Mucosa of gallbladder (tissue), 1 donor: ENCODE measurements at regions not wholly inside any gene's neighbourhood (a gene's known extent, or its start where the extent isn't known, plus 50 kb on each side); places are given as distances from the start of the nearest gene placed in this dataset.

ENCODE experiments used
- DNase-seq: peaks from one replicate; pipeline ENCODE4 v3.0.0-alpha.2; 2020; ENCODE audit warnings: low spot score
- donor health status: DM: no; HTN: no; CAD: no.

DNA sequence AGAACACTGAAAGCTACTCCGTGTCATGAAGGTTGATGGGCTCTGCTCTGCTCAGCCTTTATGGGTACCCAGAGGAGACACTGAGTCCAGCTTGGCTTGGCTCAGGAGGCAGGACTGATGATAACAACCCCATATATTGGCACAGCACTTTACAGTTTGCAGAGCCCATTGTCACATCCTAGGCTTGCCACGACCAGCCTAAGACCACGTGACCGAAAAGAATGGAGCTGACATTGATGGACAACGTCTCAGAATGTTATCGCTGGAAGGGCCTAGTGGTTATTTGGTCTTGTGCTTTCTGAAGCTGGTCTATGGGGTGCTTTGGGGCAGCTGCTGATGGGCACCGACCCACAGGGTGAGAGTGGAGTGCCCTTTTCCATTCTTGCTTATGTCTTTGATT is 72.9 kb upstream of the RUNX3 start:
- no peak for DNase-seq

DNA sequence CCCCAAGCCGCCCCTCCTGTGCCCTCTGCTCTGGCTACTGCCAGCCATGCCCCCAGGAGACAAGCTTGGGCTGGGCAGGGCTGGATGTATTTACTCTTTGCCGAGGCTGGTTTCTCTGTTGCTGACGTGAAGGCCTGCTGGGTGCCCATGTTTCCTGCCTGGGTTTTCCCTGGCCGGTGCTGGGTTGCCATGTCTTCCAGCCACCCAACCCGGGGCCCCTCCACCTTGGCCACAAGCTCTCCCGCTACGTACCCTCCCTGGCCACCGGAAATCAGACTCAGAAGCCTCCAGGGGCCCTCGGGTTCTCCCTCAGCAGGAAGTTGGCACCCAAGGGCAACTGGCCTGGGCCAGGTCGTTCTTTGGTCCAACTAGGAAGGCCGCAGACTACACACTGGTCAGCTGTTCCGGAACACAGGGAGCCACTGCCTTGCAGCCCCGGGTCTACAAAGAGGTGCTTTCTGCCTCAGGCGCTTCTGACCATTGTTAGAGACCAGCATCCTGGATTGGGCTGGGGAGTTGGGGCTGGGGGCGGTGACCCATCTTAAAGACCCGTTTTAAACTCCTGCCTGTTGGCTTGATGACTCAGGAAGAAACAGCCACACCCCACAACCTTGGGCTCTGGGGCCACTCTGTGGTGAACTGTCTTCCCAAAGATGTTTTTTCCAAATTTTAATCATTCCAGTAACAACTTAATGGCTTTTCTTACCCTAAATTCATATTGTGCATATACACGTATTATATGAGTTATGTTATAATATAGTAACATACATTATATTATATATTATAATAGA is 71.2 kb upstream of the RUNX3 start:
- no peak for DNase-seq

GRCh38 chr1:24999906-25000305 is 69.8 kb upstream of the RUNX3 start:
- DNase-seq, result no peak

DNA sequence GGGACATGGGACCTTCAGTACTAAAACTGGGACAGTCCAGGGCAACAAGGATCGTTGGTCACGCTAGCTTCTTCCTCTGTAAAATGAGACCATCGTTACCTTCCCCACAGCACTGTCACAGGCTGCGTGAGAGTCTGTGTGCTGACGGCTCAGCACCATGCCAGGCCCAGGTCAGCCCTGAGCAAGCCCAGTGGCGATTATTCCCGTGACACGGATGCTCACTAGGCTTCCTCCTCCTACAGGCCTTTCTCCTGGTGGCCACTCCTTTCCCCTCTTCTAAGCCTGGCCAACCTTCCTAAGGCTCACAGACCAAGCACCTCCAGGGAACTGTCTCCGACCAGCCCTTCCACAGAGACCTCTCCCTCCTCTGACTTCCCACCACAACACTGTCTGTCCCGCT is 69.3 kb upstream of the RUNX3 start:
- DNase-seq, result no peak

- no peak for DNase-seq
These were observed 68.6 kb upstream of the RUNX3 start for GRCh38 chr1:24998563-24999245.

- no peak for DNase-seq
These were observed 67.2 kb upstream of the RUNX3 start for GRCh38 chr1:24996983-24997893.

DNA sequence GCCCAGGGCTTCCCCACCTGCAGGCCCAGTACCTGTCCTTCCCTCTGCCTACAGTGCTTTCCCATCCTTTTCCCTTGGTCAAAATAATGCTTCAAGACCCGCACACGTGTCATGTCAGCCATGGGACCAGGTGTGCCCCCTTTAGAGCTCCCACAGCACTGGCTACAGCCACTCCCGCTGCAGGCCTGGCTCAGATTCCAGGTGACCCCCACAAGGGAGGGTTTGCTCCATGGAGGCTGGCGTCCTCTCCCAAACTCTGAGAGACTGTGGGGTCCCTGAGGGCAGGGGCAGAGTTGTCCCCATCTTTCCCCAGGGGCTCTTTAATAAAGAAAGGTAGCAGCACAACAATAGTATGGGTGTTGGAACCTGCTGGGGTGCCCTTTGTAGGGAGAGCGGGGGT is 66.4 kb upstream of the RUNX3 start:
- DNase-seq, result no peak

- no peak for DNase-seq
These were observed 65.6 kb upstream of the RUNX3 start for GRCh38 chr1:24995661-24996060.

GRCh38 chr1:24995140-24995539 is 65.1 kb upstream of the RUNX3 start:
- DNase-seq, result no peak

- DNase-seq, result no peak
These were observed 64.0 kb upstream of the RUNX3 start for GRCh38 chr1:24993871-24994580.

DNA sequence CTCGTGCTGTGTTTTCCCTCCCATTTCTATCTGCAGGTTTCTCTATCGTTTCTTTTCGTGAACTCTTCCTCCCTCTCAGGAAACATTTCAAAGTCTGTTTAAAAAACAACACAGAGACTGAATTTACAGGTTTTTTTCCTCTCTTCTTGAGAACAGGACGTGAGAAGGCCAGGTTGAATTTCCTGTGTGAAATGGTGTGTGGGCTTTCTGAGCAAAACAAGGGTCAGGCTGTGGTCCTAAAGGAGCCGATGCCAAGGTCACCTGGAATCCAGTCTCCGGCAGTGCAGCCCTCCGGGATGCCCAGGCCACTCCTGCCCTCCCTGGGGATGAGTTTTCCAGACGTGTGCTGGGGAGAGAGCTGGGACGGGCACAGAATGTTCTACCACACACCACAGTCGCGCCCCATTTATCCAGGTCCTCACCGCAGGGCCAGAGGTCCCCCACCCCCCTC is 62.7 kb upstream of the RUNX3 start:
- DNase-seq, result no peak

DNA sequence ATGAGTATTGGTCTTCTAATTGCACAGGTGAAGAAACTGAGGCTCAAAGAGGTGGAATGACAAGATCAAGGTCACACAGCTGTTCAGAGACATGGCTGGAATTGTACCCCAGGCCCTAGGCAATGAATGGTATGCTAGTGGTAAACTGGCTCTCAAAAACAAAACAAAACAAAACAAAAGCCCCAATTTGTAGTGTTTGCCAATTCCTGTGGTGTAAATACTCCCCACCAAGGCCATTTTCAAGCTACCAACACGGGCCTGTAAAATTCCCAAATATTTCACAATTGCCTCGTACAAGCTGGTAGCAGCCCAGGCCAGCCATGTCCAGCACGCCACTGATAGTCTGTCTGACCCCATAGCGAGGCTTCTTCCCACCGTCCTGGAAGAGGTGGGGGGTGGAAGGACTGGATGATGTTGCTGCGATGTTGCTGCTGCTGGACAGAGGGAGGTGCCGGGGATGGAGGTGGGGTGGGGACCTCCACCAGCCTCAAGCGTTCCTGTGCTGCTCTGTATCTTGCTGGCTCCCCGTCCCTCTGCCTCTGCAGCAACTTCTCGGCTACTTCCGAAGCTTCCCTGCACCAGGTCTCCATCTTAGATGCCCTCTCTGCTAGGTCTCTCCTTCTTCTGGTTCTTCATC is 62.2 kb upstream of the RUNX3 start:
- no peak for DNase-seq

DNA sequence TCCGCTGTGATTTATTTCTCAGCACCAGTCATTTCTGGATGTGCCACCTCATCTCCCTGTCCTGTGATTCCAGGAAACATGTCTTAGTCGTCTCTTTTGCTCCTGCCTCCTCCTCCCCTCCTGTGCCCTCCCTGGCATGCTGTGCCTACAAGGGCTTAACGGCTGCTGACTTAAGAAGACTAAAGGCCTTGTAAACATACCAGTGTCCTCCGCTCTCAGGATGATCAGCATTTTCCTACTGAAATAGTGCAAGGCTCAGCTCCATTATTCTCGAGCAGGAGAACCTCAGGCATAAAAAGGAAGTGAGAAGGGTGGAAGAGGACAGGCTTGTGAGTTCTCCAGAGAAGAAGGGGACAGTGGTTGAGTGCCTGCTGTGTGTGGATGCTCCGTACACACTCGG is 61.6 kb upstream of the RUNX3 start:
- no peak for DNase-seq

- DNase-seq, result no peak
These were observed 60.9 kb upstream of the RUNX3 start for GRCh38 chr1:24990779-24991641.

DNA sequence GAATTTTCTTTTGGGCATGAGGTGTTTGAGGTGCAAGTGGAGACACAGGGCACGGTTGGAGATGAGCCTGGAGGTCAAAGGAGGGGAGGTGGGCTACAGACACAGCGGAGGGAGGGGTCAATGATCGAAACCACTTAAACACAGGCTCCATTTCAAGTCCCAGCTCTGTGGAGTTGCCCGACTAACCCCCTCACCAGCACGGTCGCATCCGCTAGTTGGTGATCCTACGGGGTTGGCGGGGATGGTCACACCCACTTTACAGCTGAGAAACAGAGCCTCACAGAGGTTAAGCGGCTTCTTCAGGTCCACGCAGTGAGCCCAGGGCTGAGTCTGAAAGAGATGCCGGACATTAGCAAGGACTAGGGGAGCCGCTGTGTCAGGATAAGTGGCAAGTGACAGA is 60.1 kb upstream of the RUNX3 start:
- DNase-seq, result no peak

DNA sequence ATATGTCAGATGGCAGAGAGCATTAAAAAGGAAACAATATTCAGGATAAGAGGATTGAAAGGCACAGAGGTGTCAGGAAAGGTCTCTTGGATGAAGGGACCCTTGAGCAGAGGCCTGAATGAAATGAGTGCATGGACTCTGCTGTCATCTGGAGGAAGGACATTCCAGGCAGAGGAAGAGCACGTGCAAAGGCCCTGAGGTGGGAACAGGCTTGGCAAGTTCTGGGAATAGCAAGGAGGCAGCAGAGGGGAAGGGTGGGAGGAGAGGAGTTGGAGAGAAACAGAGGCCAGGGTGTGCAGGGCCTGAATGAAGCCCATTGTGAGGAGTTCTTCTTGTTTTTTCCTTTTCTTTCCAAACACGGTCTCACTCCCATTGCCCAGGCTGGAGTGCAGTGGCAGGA is 59.0 kb upstream of the RUNX3 start:
- no peak for DNase-seq

DNA sequence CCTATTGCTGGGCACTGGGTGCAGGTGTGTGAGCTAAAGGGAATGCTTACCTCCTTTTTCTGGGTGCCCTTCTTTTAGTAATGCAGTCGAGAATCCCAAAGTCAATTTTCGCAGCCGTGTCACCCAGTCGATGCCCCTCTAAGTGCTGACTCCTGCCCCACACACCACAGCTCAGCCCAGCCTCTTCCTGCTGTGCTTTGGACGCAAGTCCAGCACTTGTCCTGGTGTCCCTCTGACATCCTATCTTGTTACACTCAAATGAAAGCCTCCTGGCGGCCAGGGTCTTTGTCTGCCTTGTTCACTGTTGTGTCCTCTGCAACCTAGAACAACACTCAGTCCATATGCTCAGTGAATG is 58.5 kb upstream of the RUNX3 start:
- DNase-seq, result no peak

DNA sequence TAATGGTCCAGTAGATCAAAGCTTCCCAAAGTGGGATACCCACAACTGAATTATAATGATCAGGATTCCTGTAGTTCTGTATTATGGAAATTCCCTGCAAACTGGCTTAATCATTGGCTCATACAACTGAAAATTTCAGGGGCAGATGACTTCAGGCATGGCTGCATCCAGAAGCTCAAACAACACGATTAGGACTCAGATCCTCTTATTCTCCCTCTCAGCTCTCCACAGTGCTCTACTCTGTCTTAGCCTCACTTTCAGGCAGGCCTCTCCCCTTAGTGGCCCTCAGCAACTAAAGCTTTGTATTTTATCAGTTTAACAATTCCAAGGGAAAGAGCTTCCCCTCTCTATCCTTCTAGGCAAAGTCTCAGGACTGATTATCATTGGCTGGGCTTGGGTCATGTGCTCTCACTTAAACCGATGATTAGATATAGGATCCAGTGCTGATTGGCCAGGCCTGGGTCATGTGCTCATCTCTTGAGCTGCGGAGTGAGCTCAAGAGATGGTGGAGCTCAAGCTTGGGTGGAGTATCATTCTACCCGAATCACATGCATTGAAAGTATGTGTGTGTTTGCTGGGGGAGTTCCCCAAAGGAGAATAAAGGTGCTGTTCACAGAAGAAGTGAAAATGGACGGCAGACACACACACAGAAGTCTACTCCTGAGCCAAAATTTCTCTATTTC is 57.9 kb upstream of the RUNX3 start:
- no peak for DNase-seq

- DNase-seq, result no peak
These were observed 57.3 kb upstream of the RUNX3 start for GRCh38 chr1:24987424-24987823.
